Brain pericyte (primary cell): ENCODE measurements at regions not wholly inside any gene's neighbourhood (a gene's known extent, or its start where the extent isn't known, plus 50 kb on each side); places are given as distances from the start of the nearest gene placed in this dataset.

Experiments
- DNase-seq: peaks from one replicate; pipeline ENCODE4 v3.0.0-alpha.2; 2012; ENCODE audit warnings: low read depth, low spot score

GRCh38 chr4:156595041-156595440 lies 376.6 kb downstream of the PDGFC start:
- DNase-seq, result no peak

- DNase-seq, result no peak
Observed at GRCh38 chr4:156594624-156595023, 377.0 kb downstream of the PDGFC start.

- no peak for DNase-seq
Observed at GRCh38 chr4:156593464-156593863, 378.1 kb downstream of the PDGFC start.

GRCh38 chr4:156591679-156592078 lies 379.9 kb downstream of the PDGFC start:
- DNase-seq, result no peak

- no peak for DNase-seq
Observed at GRCh38 chr4:156584100-156584499, 387.5 kb downstream of the PDGFC start.

GRCh38 chr4:156583265-156583664 lies 388.3 kb downstream of the PDGFC start:
- no peak for DNase-seq

GRCh38 chr4:156581282-156582063 lies 390.1 kb downstream of the PDGFC start:
- no peak for DNase-seq

GRCh38 chr4:156578713-156579112 lies 392.9 kb downstream of the PDGFC start:
- DNase-seq, result no peak

- DNase-seq, result no peak
Observed at GRCh38 chr4:156578005-156578404, 393.6 kb downstream of the PDGFC start.

GRCh38 chr4:156576946-156577345 lies 394.7 kb downstream of the PDGFC start:
- DNase-seq, result no peak

- no peak for DNase-seq
Observed at GRCh38 chr4:156575430-156576073, 396.0 kb downstream of the PDGFC start.

- no peak for DNase-seq
Observed at GRCh38 chr4:156571146-156571545, 400.5 kb downstream of the PDGFC start.

- DNase-seq, result no peak
Observed at GRCh38 chr4:156569535-156569934, 402.1 kb downstream of the PDGFC start.

- no peak for DNase-seq
Observed at GRCh38 chr4:156568484-156568883, 403.1 kb downstream of the PDGFC start.

GRCh38 chr4:156568041-156568440 lies 403.6 kb downstream of the PDGFC start:
- no peak for DNase-seq

- DNase-seq, result no peak
Observed at GRCh38 chr4:156560701-156561100, 410.9 kb downstream of the PDGFC start.

GRCh38 chr4:156559346-156559745 lies 412.3 kb downstream of the PDGFC start:
- DNase-seq, result no peak

- peak; percentile 72 for DNase-seq
Observed at GRCh38 chr4:156558373-156559025, 413.1 kb downstream of the PDGFC start.

GRCh38 chr4:156557920-156558319 lies 413.7 kb downstream of the PDGFC start:
- no peak for DNase-seq

- no peak for DNase-seq
Observed at GRCh38 chr4:156556336-156556735, 415.3 kb downstream of the PDGFC start.

GRCh38 chr4:156553659-156554058 lies 417.9 kb downstream of the PDGFC start:
- DNase-seq, result no peak

GRCh38 chr4:156547891-156548290 lies 423.7 kb downstream of the PDGFC start:
- no peak for DNase-seq

- DNase-seq, result peak; percentile 53
Observed at GRCh38 chr4:156547439-156547838, 424.2 kb downstream of the PDGFC start.
